ENCODE measurements at regions not wholly inside any gene's neighbourhood (a gene's known extent, or its start where the extent isn't known, plus 50 kb on each side); places are given as distances from the start of the nearest gene placed in this dataset.

DNA sequence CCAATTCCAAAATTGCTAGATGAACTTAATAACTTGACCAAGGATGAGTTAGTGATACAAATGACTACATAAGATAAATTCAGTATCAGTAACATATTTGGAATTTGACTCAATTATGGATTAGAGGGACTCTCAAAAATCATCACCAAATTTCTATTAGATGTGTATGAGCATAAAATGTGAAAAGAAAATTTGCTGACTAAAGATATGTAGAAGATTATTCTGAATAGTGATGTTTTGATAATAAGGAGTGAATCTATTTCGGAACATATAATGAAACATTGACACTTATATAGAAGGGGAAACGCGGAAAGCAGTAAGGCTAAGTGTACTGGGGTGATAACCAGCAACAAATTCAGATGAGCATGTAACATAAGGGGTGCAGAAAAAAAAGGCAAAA, 177.3 kb downstream of the DERA start:
- Histone ChIP-seq H3K36me3 (no peaks in the 10 kb centered on the region), H3K27ac (no peak overlapping the region), H3K4me3 (no peak overlapping the region), H3K9me3 (peaks cover 0 to 8% (median 4%) of the 10 kb centered on the region in 4 donors), H3K4me1 (no peaks in the 10 kb centered on the region), H3K27me3 (no peaks in the 10 kb centered on the region)
- 95 to 96% (median 96%) methylated on average over 3 of the region's 3 CpGs for WGBS, 5 donors
- no peak for DNase-seq
- intact Hi-C loops (cut with DNase I; ENCODE audit: low total_unique reads), result no loop called here
- TF ChIP-seq, protein P1, sequence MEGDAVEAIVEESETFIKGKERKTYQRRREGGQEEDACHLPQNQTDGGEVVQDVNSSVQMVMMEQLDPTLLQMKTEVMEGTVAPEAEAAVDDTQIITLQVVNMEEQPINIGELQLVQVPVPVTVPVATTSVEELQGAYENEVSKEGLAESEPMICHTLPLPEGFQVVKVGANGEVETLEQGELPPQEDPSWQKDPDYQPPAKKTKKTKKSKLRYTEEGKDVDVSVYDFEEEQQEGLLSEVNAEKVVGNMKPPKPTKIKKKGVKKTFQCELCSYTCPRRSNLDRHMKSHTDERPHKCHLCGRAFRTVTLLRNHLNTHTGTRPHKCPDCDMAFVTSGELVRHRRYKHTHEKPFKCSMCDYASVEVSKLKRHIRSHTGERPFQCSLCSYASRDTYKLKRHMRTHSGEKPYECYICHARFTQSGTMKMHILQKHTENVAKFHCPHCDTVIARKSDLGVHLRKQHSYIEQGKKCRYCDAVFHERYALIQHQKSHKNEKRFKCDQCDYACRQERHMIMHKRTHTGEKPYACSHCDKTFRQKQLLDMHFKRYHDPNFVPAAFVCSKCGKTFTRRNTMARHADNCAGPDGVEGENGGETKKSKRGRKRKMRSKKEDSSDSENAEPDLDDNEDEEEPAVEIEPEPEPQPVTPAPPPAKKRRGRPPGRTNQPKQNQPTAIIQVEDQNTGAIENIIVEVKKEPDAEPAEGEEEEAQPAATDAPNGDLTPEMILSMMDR (IDR thresholded peaks at IDR 0.05), result no peak
- TF ChIP-seq POLR2A (IDR thresholded peaks at IDR 0.05) (no peak), POLR2AphosphoS5 (IDR thresholded peaks at IDR 0.05) (no peak), EP300 (IDR thresholded peaks at IDR 0.05) (no peak)
